ENCODE measurements at regions not wholly inside any gene's neighbourhood (a gene's known extent, or its start where the extent isn't known, plus 50 kb on each side); places are given as distances from the start of the nearest gene placed in this dataset.
"Not testable (repeated sequence)": the region's sequence is repeated elsewhere in the genome, so short reads cannot be mapped to it uniquely, and the experiment has no call there.

DNA sequence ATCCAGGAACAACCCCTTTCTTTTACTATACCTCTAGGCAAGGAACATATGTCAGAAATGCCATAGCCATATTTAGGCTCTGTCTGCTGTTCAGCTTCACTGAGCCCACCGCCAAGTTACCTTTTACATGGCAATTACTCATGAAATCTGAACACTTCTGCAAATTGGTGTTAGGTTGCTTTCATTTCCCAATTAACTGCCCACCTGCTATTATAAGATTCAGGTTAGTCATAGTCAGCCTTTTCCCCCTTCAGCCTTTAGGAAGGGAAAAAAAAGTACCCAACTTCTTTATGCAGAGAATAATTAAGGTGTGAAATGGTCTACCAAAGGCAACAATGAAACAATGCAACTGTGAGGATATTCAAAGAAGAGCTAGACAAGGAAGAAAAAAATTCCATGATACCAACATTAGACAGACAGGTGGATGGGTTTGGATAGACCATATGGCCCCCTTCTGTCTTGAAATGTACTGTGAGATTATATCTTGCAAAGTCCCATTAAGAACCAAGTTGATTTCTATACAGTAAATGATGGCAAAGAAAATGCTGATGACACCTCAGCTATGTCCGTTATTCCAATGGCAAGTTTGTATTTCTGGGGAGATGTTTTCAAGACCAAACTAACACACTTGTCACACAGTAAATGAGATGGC lies 442.1 kb upstream of the NRP1 start:
- no peak for DNase-seq

DNA sequence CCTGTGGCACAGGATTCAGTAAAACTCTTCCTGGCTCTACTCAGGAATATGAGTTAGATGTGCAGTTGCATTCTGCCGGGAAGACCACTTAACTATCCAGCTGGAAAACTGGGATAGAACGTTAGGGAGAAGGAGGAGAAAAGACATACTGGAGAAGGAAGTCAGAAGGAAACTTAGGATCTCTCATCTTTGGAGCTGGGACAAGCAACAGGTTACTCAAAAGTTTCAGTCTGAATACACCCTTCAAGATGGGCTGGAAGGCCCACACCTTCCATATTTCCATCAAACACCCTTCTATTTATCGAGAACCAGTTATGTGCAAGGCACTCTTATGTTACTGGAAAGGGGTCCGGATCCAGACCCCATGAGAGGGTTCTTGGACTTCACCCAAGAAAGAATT lies 440.4 kb upstream of the NRP1 start:
- no peak for DNase-seq

DNA sequence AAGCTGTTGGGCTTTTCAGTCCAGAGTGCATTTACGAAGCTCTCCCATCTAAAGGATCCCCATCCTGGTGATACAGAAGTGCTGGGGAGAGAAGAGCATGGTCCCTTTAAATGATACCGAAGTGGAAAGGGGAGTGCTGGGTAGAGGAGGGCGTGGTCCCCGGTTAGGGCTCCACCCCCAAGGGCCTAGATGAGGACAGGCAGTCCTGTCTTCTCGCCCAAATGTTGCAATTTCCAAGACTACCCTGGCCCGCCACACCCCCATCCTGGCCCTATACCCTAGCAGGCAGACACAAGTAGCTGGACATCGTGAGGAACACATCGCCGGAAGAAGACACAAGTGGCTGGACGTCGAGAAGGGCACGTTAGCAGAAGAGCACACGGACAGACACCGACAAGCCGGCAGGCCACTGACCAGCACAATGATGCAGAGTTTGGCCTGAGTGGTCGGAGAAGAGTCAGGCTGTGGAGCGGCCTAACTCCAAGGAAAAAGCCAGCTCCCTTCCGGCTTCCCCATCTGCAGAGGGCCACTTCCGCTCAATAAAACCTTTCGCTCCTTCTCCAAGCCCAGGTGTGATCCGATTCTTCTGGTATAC lies 439.5 kb upstream of the NRP1 start:
- DNase-seq, result no peak

DNA sequence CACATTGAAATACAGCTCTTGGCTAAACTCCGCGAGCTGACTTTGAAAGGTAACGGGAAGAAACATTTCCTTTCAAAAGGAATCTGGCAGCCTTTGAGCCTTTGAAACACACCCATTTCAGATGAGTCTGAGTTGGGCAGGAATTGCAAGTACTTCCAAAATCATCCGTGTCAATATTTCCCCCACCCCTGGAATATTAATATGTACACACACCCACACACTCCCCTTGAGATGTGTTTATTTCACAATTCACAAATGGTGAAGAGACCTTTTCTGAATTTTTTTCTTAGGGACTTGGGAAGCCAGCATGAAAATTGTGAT lies 438.7 kb upstream of the NRP1 start:
- DNase-seq, result no peak

DNA sequence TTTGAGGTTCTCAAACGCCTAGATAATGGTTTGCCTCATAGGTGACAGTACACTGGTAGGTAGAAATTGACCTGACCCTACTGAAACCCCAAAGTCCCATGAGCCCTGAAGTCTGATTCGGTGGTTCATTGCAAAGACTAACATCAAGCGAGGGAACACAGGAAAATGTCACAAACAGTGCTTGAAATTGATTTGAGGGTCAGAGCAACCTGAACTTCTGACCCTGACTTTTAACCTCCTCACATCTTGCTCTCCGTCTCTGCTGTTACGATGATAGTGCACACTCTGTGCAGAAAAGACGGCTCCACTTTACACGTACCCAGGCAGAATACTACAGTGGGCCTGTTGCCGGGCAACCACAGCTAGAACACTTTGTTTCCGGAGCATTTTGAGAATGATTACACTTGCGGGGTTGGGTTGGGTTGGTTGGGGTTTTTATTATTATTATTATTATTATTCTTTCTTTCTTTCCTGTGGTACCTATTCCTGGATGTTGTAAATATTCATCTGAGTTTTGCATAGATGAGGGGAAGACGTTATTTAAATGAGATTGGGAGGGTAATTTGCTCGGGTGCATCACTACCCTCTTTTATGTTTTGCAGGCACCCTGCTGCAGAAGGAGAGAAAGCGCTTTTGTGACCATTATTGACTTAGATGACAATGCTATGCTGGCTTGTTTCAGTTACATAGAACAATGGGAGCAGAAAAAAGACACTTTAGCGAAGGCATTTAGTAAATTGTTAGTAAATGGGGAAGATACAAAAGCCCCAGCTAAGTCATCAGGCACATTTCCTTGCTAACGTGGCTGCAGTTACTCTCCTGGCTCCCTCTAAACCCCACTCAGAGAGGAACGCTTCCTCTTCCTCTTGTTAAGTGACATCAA lies 438.1 kb upstream of the NRP1 start:
- no peak for DNase-seq

DNA sequence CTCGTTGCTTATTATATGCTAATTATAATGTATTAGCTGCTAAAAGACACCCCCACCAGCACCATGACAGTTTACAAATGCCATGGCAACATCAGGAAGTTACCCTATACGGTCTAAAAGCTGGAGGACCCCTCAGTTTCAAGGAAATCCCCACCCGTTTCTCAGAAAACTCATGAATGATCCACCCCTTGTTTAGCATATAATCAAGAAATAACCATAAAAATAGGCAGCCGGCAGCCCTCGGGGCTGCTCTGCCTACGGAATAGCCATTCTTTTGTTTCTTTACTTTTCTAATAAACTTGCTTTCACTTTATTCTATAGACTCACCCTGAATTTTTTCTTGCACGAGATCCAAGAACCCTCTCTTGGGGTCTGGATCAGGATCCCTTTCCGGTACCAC lies 437.4 kb upstream of the NRP1 start:
- DNase-seq, result not testable (repeated sequence)

DNA sequence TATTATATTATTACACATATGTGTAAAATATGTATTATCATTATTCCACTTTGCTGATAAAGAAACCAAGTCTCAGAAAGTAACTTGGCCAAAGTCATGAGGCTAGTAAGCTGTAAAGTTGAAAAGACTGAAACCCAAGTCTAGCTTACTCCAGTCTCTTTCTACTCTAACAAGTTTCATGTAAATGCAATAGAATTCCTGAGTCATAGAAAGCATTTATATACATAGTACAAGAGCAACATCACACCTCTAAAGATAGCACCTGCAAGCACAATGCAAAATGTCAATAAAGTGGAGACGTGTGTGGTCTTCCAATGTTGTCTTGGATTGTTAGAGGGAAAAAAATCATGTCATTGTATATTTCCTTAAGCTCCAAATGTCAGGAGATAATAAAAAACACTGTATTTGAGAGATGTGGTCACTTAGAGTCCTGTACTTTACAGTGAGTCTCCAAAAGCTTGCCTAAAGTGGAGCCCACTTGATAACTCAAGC lies 430.3 kb upstream of the NRP1 start:
- DNase-seq, result no peak

DNA sequence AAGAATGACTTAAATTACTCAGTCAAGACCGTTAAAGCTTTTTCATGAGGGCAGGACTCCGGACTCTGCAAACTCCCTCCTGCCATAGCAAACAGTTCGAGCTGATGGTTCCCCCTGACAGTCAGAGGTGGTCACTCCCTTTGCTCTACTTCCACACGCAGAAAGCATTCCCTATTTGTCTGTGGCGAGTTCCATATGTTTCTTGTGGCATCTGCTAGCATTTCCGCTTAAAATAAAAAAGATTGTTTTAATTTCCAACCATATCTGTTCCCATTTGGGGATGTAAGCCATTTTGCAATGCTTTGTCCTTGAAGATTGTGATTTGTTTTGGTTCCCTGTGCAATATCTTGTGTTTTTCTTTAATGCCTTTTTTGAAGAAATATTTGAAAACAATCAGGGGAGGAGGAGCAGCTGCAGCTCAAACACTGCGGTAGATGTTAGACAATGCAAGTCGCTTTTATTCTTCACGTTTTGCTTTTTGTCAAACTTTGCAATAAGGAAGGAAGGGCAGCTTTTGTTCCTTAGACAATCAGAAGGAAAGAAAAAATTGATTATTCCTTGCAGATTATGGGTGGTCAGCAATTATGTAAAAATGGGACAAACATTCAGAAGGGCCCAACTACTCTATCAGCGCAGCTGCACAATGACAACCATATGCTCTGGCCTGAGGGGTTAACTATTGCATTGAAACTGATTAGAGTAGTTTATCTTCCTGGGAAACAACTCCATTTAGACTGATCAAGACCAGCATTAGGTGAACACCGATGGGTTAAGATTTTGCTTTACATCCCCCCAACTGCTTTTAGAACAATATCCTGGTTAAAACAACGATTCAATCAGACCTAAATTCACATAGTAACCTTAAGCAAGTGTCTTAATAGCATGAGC lies 425.8 kb upstream of the NRP1 start:
- no peak for DNase-seq

DNA sequence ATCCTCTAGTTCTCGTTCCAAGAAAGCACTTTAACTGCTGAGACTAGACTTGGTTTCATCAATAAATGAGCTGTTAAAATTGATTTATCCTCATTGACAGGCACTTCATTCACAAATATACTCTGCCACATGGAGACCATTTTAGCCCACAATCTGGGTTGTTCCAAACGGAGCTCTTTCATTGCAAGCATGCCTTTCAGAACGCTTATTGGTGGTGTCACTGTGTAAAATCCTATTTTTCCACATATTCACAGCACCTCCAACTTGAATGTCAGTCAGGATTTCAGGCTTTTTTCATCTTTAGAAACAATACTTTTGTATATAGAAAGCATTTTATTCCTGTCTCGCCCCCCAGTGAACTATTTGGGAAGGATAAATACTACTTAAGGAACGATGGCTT lies 424.7 kb upstream of the NRP1 start:
- DNase-seq, result no peak

DNA sequence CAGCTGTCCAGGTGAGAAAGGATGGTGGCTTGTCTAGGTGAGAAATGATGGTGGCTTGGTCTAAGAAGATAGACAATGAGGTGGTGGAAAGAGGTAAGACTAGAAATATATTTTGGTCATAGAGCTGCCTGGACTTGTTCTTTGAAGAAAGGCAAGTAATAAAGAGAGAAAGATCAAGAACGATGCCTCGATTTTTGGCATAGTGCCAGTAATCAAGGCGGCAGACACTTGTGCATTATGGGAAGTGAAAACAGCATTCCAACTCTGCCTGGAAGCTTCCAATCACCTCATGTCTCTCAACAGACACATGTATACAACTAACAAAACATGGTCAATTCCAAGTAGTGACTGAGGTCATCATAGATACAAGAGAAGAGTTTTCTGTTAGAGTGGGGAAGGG lies 423.8 kb upstream of the NRP1 start:
- no peak for DNase-seq

DNA sequence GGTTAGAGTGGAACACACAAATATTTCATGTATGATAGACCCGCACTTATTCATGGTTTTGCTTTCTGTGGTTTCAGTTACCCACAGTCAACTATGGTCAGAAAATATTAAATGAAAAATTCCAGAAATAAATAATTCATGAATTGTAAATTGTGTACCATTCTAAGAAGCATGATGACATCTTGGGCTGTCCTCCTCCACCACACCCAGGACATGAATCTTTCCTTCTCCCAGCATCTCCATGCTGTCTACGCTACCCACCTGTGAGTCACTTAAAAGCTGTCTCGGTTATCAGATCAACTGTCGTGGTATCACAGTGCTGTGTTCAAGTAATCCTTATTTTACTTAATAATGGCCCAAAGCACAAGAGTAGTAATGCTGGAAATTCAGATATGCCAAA lies 419.6 kb upstream of the NRP1 start:
- no peak for DNase-seq

DNA sequence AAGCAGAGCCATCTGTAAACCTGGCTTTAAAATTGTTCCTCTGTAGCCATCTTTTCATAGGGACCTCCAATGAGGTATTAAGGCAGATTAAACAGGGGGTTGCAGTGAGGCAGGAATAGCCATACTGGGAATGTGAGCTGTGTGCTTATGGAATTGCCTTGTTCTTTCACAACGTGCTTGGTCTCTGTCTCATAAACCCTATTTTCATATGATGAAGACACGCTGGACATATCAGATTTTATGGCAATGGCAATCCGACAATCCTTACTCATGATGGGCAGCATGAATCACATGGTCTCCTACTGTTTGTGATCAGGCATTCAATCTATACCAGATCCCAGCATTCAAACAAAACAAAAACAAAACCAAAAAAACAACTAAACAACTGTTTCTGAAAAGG lies 418.9 kb upstream of the NRP1 start:
- no peak for DNase-seq

DNA sequence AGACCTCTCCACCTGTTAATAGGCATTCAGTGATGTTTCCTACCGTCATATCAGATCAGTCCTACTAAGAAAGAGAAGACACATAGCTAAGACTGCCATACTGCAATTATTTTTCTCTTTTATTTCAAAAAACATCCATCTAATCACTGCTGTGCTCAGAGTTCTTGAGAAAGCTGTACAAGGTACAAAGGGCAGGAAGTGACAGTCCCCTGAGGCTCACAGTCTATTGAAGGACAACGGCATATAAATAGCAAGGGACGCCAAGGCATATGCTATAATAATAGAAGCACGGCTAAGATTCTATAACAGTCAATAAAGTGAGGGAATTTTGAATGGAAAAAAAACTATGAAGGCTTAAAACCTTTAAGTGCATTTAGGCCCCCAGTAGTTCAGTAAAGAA lies 415.3 kb upstream of the NRP1 start:
- DNase-seq, result no peak

DNA sequence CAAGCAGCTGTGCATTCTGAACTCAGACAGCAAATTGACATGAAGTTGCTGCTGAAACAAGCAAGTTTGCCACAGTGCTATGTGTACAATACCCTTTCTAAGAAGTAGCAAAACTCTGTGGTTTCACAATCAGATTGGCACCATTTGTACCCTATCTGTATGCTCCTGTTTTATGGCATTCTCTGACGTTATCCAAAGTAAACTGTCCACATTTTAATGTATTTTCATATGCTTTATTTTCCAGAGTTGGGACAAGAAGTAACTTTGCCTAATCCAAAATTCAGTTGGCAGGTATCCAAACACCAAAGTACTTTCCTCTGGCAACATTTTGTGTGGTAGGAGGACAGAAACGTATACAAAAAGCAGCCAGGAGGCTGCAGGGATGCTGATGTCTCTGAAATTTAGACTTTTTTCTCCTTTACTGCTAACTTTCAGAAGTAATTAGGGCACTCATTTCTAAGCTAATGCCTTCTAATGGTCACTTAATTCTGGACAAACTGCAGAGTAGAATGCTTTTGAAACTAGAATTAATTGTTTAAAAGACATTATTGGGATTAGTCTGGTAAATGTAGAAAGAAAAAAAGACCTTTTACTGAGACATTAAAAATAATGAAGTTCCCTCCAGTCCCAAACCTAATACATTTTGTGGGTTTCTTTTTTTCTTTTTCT lies 414.7 kb upstream of the NRP1 start:
- no peak for DNase-seq

DNA sequence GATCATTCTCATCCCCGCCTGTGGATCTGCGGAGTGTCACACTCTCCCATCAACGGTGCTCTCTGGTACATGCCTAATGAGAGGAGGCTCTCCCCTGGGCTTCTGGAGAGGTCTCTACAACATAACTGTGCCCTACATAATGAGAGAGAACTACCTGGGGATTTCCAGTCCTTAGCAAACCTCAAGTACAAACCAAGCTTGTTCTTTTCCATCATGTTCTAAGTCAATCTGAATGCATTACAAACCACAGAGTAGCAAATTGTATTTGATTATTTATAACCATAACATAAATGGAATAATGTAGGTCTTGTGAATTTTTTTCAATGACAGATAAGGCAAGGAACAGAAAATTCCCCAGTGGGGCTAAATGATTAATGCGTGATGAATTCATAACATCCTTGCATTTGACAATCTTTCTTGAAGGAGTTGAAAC lies 412.4 kb upstream of the NRP1 start:
- DNase-seq, result no peak

DNA sequence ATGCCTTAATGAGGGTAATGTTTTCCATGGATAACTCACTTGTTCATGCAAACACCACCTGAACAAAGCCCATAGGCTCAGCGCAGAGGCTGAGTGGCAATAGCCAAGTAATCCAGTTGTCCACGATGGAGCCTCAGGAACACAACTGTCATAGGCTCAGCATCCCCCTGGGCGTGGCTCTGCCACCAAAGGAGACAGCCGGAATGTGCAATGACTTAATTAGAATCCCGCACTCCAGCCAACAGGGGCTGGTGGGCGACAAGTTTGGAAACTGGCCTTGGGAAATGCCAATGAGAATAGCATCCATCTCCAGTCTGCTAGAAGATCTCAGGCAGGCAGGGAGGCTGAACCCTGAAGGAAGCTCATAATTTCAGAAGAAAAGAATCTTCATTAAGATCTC lies 411.7 kb upstream of the NRP1 start:
- DNase-seq, result no peak

DNA sequence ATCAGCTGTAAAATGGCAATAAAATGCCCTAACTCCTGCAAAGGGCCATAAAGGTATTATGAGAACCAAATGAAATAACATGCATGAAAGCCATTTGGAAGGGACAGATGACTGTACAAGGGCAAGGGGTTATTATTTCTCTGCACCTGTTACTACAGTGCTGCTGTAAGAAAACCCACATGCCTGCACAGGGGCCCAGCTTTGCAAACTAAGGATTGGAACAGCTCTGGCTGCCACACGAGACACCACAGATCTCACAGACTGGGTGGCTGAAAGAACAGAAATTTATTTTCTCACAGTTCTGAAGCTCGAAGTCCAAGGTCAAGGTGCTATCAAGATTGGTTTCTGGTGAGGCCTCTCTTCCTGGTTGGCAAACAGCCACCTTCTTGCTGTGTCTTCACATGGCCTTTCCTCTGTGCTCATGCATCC lies 409.0 kb upstream of the NRP1 start:
- DNase-seq, result no peak

DNA sequence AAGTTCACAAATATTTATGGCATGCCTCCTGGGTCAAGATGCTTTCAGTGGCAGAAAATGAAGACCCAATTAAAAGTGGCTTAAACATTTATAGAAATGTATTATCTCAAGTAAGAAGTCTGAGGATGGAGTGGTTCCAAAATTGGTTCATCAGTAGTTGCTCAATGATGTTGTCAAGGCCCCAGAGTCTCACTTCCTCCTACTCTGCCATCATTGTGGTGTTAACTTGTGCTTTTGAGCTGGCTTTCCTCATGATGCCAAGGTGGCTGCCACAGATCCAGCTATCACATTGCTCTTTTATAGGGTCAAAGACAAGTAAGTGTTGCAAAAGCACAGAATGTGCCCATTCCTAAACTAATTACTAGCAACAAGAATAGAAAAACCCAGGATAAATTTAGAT lies 404.6 kb upstream of the NRP1 start:
- DNase-seq, result no peak

DNA sequence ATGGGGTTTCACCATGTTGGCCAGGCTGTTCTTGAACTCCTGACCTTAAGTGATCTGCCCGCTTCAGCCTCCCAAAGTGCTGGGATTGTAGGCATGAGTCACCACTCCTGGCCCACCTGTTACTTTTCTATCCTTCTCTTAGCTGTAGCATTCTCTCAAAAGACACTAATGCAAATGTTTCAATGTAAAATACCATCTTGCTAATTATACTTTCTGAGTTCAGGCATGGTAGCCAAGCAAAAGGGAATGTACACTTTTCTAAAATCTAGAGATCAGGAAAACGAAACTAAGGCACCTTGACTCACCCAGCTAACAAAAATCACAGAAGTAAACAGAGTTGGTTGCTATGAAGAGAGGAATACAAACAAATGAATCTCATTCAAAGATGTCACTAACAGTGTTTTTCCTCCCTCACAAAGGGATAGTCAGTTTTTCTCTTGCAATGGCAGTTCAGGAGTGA lies 401.0 kb upstream of the NRP1 start:
- no peak for DNase-seq

DNA sequence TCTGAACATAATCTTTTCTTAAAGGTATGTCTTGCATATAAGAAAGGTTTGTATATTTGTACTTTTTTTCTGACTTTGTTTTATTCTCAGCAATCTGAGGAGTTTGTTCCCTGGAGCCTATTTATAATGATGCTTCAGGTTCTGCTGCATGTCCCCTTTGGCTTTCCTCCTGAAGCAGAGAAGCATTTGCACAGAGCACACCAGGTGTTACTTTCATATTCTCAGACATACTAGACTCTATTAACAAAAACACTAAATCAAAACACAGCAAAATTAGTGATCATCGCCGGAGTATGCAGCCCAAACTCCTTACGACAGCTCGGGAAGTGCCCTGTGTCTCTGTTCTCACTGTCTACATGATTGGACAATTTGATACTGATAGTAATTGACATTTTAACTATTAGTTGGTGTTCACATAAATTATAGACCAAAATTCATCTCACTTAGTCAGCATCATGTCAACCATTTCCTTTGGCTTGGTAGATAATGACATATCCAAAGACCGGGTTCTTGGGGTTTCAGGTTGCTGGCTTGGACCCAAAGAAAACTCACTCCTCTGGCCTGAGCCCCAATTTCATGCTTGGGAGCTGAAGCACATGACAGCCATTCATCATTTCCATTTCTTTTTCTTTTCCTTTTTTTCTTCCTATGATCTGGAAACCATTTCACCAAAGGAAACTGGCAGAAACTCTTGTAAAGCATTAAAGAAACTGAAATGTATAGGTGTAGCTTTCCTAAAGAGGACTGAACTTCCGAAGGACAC lies 400.1 kb upstream of the NRP1 start:
- no peak for DNase-seq

DNA sequence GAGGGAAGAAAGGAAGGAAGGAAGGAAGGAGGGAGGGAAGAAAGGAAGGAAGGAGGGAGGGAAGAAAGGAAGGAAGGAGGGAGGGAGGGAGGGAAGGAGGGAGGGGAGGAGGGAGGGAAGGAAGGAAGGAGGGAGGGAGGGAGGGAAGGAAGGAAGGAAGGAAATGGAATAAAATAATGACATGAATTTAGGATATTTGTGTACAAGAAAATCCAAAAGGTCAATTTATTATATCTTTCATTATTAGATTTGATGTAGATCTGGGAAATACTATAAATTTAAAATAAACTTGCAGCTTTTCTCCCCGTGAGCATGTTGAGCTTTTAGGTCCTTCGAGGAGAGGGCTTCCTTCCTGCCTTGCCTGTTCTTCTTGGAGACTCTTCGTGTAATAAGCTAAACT lies 398.6 kb upstream of the NRP1 start:
- no peak for DNase-seq
